HG02973 (cell line): ENCODE measurements at regions not wholly inside any gene's neighbourhood (a gene's known extent, or its start where the extent isn't known, plus 50 kb on each side); places are given as distances from the start of the nearest gene placed in this dataset.
"Not testable (repeated sequence)": the region's sequence is repeated elsewhere in the genome, so short reads cannot be mapped to it uniquely, and the experiment has no call there.

Experiments used
- ATAC-seq: cut with Tn5 transposase; IDR thresholded peaks from one replicate; pipeline ENCODE4 v1.9.1; 2021; ENCODE audit warnings: moderate library complexity; ENCODE audit not compliant: unreplicated experiment

DNA sequence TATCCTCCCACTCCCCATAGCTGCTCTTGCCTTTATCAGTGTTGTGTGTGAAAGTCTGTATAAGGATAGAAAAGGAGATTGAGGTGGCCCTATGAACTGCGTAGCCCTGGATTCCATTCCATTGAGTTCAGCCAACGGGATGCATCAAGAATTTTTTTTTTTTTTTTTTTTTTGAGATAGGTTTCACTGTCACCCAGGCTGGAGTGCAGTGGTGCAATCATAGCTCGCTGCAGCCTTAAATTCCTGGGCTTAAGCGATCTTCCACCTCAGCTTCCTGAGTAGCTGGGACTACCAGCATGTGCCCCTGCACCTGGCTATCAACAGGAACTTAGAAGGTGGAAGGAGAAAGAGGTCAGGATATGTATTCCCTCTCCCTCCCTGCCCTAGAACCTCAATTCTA, 187.2 kb upstream of the SPRY1 start:
- ATAC-seq = no peak

DNA sequence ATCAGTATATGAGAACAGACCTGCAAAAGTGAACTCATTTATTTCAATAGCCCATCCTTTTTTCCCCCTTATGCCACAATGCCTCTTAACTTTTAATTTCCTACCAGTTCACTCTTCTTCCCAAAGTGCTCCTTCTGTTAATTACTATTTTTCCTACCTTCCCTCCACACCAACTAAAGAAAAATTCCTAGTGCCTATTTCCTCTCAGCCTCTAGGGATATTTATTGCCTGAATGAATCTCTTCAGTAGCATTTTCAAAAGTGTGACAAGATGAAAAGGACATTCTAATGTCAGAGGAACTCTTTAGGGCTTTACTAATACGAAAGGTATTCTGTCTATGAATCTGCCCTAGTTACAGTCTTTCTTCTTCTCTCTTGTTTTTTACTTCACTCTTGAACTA, 181.1 kb upstream of the SPRY1 start:
- no peak for ATAC-seq

DNA sequence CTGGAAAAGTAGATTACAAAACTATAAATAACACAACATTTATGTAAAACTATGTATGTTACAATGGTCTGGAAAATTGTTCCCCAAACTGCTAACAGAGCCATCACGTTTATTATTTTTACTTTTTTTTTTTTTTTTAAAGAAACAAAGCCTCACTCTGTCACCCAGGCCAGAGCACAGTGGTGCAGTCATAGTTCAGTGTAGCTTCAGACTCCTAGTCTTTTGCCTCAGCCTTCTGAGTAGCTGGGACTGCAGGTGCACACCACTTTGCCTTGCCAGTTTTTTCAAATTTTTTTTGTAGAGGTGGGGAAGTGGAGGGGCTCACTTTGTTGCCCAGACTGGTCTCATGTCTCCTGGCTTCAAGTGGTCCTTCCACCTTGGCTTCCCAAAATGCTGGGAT, 180.1 kb upstream of the SPRY1 start:
- ATAC-seq = no peak

GRCh38 chr4:123216946-123217345, 179.6 kb upstream of the SPRY1 start:
- no peak for ATAC-seq

DNA sequence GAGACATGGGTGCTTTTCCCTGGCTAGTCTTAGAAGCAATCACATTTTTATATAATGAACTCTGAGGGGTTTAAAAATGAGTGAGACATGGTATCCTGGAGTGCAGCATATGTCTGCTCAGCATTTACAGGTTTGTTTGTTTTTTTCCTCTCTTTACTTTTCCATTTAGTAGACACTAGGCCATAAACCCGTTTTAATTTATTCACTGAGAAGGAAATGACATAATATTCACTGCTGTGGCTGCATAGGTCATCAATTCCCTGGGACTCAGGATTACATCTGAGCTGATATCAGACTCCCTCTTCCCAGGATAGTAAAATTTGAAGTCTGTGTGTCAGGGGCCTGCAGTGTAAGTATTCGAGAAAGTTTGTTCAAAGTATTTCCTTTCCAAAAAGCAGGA, 178.9 kb upstream of the SPRY1 start:
- no peak for ATAC-seq

- ATAC-seq = no peak
These were observed 177.6 kb upstream of the SPRY1 start for GRCh38 chr4:123218981-123219380.

GRCh38 chr4:123229286-123229685, 167.3 kb upstream of the SPRY1 start:
- ATAC-seq = no peak

- no peak for ATAC-seq
These were observed 166.5 kb upstream of the SPRY1 start for GRCh38 chr4:123230061-123230460.

DNA sequence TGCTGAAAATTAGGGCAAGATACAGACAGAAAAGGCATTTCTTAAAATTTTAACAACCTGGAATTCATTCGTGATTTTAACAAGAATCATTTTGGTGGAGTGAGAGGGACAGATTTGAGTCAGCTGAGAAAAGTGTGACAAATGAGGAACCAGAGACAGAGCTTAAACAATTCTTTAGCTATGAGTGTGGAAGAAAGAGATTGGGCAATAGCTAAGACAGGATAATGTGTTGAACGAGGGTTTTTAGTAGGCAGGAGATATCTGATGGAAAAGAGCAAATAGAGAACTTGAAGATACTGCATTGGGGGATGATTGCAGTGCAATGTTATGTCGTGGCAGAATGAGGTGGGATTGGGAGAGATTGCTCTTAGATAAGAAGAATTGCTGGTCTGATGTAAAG, 164.2 kb upstream of the SPRY1 start:
- no peak for ATAC-seq

- no peak for ATAC-seq
These were observed 163.3 kb upstream of the SPRY1 start for GRCh38 chr4:123233136-123233768.

GRCh38 chr4:123234955-123235354, 161.6 kb upstream of the SPRY1 start:
- ATAC-seq = no peak

DNA sequence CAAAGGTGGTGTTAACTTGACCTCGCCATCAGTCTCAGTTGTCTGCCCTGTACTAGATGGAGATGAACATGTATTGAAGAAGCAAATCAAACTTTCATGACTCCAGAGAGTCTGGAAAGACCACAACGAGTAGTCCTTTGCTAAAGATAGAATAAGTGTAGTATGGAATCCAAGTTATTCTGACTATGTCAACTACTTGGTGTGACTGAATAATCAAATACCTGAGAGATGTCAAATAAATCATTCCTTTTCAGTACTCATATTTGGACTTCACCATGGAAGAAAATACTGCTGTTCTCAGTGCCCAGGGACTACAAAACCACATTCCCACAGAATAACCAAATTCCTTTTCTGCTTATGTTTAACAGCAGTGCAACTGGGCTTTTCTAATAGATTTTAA, 161.2 kb upstream of the SPRY1 start:
- no peak for ATAC-seq

GRCh38 chr4:123236606-123237005, 160.0 kb upstream of the SPRY1 start:
- ATAC-seq = no peak

DNA sequence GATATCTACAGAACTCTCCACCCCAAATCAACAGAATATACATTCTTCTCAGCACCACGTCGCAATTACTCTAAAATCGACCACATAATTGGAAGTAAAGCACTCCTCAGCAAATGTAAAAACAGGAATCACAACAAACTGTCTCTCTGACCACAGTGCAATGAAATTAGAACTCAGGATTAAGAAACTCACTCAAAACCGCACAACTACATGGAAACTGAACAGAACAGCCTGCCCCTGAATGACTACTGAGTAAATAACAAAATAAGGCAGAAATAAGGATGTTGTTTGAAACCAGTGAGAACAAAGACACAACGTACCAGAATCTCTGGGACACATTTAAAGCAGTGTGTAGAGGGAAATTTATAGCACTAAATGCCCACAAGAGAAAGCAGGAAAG, 156.3 kb upstream of the SPRY1 start:
- not testable (repeated sequence) for ATAC-seq

GRCh38 chr4:123243220-123243619, 153.4 kb upstream of the SPRY1 start:
- ATAC-seq = not testable (repeated sequence)

- ATAC-seq = no peak
These were observed 152.5 kb upstream of the SPRY1 start for GRCh38 chr4:123244137-123244536.

DNA sequence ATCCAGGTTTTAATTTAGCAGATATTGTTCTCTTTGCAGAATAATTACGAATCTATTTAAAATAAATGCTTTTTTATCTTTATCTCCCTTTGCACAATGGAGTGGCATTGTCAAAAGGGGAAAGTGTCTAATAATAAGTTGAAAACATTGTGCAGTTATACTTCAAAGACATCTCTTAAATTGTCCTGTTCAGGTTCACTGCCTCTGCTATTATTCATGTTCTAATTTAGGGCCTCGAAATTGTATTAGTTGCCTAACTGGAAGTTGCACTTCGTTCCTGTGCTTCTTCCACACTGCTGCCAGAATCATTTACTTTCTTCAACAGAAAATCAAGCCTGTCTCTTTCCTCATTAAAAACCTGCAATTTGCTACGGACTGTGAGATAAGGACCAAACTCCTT, 150.5 kb upstream of the SPRY1 start:
- no peak for ATAC-seq

- ATAC-seq = no peak
These were observed 148.4 kb upstream of the SPRY1 start for GRCh38 chr4:123248085-123248659.

DNA sequence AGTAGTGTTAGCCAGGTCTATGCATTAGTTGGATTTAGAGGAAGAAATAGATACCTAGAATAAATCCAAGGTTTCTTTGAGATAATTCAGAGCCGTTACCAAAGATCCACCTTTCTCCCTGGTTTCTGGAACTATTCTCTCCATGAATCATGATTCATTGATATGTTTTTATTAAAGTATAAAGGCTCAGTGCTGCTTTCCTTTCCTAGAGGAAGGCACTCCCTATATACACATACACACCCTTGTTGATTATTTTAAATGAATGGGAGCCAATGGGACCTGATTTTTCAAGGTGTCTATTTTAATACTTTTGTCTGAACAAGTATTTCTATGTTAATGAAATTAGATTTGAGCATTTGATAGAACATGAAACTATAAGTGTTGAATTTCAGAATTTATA, 146.8 kb upstream of the SPRY1 start:
- no peak for ATAC-seq

- no peak for ATAC-seq
These were observed 145.8 kb upstream of the SPRY1 start for GRCh38 chr4:123250843-123251242.

- ATAC-seq = no peak
These were observed 140.6 kb upstream of the SPRY1 start for GRCh38 chr4:123255971-123256370.

DNA sequence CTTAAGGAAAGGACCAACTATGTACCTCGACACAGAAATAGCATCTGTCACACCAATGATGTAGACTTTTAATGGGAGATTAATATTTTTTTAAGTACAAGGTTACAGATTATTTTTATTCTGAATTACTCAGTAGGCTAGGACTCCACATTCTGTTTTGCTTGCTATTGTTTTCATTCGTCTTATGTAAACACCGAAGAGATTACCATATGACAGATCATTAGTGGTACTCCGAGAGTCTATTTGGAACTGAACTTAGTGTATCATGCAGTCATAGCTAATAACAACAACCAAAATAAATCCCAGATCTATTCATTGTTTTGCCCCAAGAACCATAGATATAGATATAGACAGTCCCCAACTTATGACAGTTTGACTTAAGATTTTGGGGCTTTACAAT, 139.7 kb upstream of the SPRY1 start:
- no peak for ATAC-seq

GRCh38 chr4:123257591-123257990, 139.0 kb upstream of the SPRY1 start:
- ATAC-seq = no peak
